Peyer's patch (tissue), 4 donors: ENCODE measurements at regions not wholly inside any gene's neighbourhood (a gene's known extent, or its start where the extent isn't known, plus 50 kb on each side); places are given as distances from the start of the nearest gene placed in this dataset.

ENCODE experiments used
- DNase-seq, 3 donors: peaks; one replicate each; pipeline ENCODE4 v3.0.0-alpha.2; 2017 to 2019
- H3K27ac ChIP-seq, 4 donors: fragments of 200-600 bp; sonication (generic); one replicate each; pipeline ENCODE4 v1.5.1; 2016 to 2019
- H3K27me3 ChIP-seq, 2 donors: fragments of 200-600 bp; sonication (generic); one replicate each; pipeline ENCODE4 v1.5.1; 2019
- H3K36me3 ChIP-seq, 3 donors: fragments of 200-600 bp; sonication (generic); one replicate each; pipeline ENCODE4 v1.5.1; 2016 to 2019
- H3K4me1 ChIP-seq, 4 donors: fragments of 200-600 bp; sonication (generic); one replicate each; pipeline ENCODE4 v1.5.1; 2016 to 2019
- H3K4me3 ChIP-seq, 4 donors: fragments of 200-600 bp; sonication (generic); 1 replicate in 3 of 4; 2 replicates in 1 of 4; pipeline ENCODE4 v1.5.1; 2016 to 2019; ENCODE audit warnings: mild to moderate bottlenecking in 1 of 4
- H3K9me3 ChIP-seq, 4 donors: fragments of 200-600 bp; sonication (generic); one replicate each; pipeline ENCODE4 v1.5.1; 2016 to 2019; ENCODE audit warnings: mild to moderate bottlenecking in 1 of 4
- CTCF ChIP-seq, 6 experiments: fragments of 450-650 bp in 4 of 6; fragments of 200-600 bp in 2 of 6; sonication (generic) in 1 of 6; IDR thresholded peaks; one replicate each; pipeline ENCODE4 v1.5.1; 2017 to 2019; ENCODE audit warnings: antibody characterized with exemption in 6 of 6, mild to moderate bottlenecking in 3 of 6, moderate library complexity in 1 of 6
- POLR2A ChIP-seq, 2 donors: fragments of 450-650 bp; IDR thresholded peaks; one replicate each; pipeline ENCODE4 v1.5.1; 2017; ENCODE audit warnings: antibody characterized with exemption in 2 of 2, mild to moderate bottlenecking in 2 of 2, moderate library complexity in 2 of 2

DNA sequence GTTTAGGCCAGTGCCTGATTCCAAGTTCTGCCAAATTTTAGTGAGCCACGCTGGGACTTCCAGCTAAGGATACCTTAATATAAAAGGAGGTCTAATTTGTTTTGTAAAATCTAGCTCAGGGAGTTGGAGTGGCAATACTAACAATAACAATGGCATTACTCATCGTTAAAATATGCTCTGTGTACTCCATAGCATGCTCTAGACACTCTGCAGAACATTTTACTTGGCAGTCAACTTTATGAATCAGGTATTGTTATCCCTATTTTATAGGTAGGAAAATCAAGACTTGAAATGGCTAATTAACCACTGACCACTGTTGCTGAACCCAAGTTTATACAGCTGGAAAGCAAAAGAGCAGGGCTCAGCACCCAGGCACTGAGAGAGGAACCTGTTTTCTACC lies 485.0 kb upstream of the KIRREL3 start:
- Histone ChIP-seq H3K4me3 (no peak overlapping the region), H3K36me3 (no peaks in the 10 kb centered on the region), H3K4me1 (no peaks in the 10 kb centered on the region), H3K27me3 (no peaks in the 10 kb centered on the region), H3K27ac (no peak overlapping the region), H3K9me3 (no peaks in the 10 kb centered on the region)
- no peak for DNase-seq
- TF ChIP-seq CTCF (IDR thresholded peaks at IDR 0.05): no peak
- TF ChIP-seq POLR2A (IDR thresholded peaks at IDR 0.05): no peak

- DNase-seq: no peak
- no peaks in the 10 kb centered on the region for H3K9me3 ChIP-seq
- no peak for TF ChIP-seq POLR2A (IDR thresholded peaks at IDR 0.05)
- no peak for TF ChIP-seq CTCF (IDR thresholded peaks at IDR 0.05)
- no peaks in the 10 kb centered on the region for H3K36me3 ChIP-seq
- H3K4me3 ChIP-seq: no peak overlapping the region
- H3K27me3 ChIP-seq: no peaks in the 10 kb centered on the region
- no peaks in the 10 kb centered on the region for H3K4me1 ChIP-seq
- no peak overlapping the region for H3K27ac ChIP-seq
These were observed 480.8 kb upstream of the KIRREL3 start for GRCh38 chr11:127481391-127481790.

DNA sequence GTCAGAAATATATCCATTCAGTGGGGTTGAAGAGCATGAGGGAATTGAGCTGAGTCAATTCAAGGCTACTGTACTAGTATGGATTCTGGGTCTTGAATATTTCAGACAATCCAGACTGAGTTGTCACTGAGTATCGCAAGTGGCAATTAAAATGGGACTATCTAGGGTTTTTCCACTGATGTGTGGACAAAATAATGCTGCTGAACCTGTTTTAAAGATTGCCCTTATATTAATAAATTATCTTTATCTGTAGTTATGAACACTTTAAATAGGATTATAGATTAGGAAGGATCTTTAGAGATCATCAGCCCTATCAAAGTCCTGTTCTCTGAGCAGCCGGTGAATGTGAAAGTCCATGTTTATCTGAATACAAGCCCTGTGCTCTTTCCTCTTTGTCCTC lies 478.3 kb upstream of the KIRREL3 start:
- TF ChIP-seq CTCF (IDR thresholded peaks at IDR 0.05): no peak

DNA sequence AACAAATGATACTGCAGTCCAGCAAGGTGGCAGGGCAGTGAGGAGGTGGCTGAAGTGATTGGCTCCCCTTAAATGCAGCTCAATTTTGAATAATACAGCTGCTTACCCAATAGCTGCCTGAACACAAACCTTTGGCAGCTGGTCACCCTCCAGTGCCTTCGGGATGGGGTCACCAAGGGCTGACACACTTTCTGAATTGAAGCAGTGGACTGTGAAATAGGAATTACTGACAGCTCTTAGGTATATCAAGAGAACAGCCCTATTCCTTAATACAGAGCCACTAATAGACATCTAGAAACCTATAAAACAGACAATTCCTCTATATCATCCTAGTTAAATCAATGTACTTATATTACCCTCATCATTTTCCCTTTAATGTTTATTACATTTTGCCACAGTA lies 474.2 kb upstream of the KIRREL3 start:
- H3K4me1 ChIP-seq: no peaks in the 10 kb centered on the region
- TF ChIP-seq CTCF (IDR thresholded peaks at IDR 0.05) (no peak), POLR2A (IDR thresholded peaks at IDR 0.05) (no peak)
- no peaks in the 10 kb centered on the region for H3K36me3 ChIP-seq
- no peak overlapping the region for H3K4me3 ChIP-seq
- no peaks in the 10 kb centered on the region for H3K9me3 ChIP-seq
- no peaks in the 10 kb centered on the region for H3K27me3 ChIP-seq
- DNase-seq: no peak
- H3K27ac ChIP-seq: no peak overlapping the region

More for the DNA sequence above, 478.3 kb upstream of the KIRREL3 start:
- no peak overlapping the region for H3K4me3 ChIP-seq
- no peaks in the 10 kb centered on the region for H3K9me3 ChIP-seq
- no peak overlapping the region for H3K27ac ChIP-seq
- H3K4me1 ChIP-seq: no peaks in the 10 kb centered on the region
- DNase-seq: no peak
- H3K27me3 ChIP-seq: no peaks in the 10 kb centered on the region
- no peaks in the 10 kb centered on the region for H3K36me3 ChIP-seq

- no peak overlapping the region for H3K4me3 ChIP-seq
- no peak for TF ChIP-seq CTCF (IDR thresholded peaks at IDR 0.05)
- no peak for TF ChIP-seq POLR2A (IDR thresholded peaks at IDR 0.05)
- H3K4me1 ChIP-seq: no peaks in the 10 kb centered on the region
- H3K27ac ChIP-seq: no peak overlapping the region
- H3K36me3 ChIP-seq: no peaks in the 10 kb centered on the region
- H3K27me3 ChIP-seq: no peaks in the 10 kb centered on the region
- no peaks in the 10 kb centered on the region for H3K9me3 ChIP-seq
- DNase-seq: no peak
These were observed 471.9 kb upstream of the KIRREL3 start for GRCh38 chr11:127472505-127472904.

DNA sequence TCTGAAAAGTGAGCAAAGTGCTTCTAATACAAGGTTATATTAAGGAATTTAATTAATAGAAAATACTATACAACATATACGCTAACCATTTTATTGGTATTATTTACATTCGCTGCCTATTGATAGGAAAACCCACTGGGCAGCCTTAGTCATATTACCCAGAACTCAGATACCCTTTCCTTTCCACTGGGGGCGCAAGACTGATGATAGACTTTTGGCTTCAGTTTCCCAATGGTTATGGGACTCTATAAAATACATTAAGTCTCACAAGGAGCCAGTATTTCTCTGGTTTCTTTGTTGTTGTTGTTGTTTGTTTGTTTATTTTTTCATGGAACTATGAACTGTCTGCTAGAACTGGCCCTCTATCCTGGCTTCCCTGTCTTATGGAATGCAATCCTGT lies 471.1 kb upstream of the KIRREL3 start:
- no peaks in the 10 kb centered on the region for H3K9me3 ChIP-seq
- no peak for DNase-seq

More for the DNA sequence above, 471.1 kb upstream of the KIRREL3 start:
- Histone ChIP-seq H3K4me1 (no peaks in the 10 kb centered on the region), H3K36me3 (no peaks in the 10 kb centered on the region), H3K4me3 (no peak overlapping the region), H3K27ac (no peak overlapping the region), H3K27me3 (no peaks in the 10 kb centered on the region)
- TF ChIP-seq POLR2A (IDR thresholded peaks at IDR 0.05): no peak
- no peak for TF ChIP-seq CTCF (IDR thresholded peaks at IDR 0.05)
